ENCODE measurements at regions not wholly inside any gene's neighbourhood (a gene's known extent, or its start where the extent isn't known, plus 50 kb on each side); places are given as distances from the start of the nearest gene placed in this dataset.

DNA sequence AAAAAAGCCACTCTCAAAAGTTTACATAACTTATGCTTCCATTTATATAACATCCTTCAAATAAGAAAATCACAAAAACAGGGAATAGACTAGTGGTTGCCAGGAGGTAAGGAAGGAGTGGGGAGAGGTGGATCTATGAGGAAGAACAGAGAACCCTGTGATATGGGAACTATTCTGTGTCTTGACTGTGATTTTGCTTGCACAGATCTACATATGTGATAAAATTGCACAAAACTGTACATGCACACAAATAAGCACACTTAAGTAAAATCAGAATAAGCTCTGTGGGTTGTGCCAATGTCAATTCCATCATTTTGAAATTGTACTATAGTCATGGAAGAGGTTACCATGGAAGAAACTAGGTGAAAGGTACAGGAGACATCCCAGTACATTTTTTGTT is 121.6 kb upstream of the SGCG start:
- no peaks in the 10 kb centered on the region for H3K9me2 ChIP-seq (ENCODE audit: insufficient read depth)
- no peaks in the 10 kb centered on the region for H4K20me1 ChIP-seq (ENCODE audit: insufficient read depth)
- no peaks in the 10 kb centered on the region for H3K36me3 ChIP-seq (ENCODE audit: control insufficient read depth in 1 of 2, insufficient read depth in 2 of 2, low read length in 2 of 2)
- H3K4me3 ChIP-seq (replicated peaks in 1 of 2; ENCODE audit: low read depth in 1 of 2, low read length in 2 of 2), result no peak overlapping the region
- TF ChIP-seq ELF1 (IDR thresholded peaks at IDR 0.05; ENCODE audit: borderline replicate concordance, low read depth), result no peak
- TF ChIP-seq SRF (IDR thresholded peaks at IDR 0.05; ENCODE audit: low read depth), result no peak
- no peak for TF ChIP-seq SP1 (IDR thresholded peaks at IDR 0.05; ENCODE audit: low read depth)
- no peak overlapping the region for H3K27ac ChIP-seq (ENCODE audit: low read depth, low read length)
- POLR2A ChIA-PET, result no interaction called here
- H3K4me1 ChIP-seq (ENCODE audit: control insufficient read depth in 1 of 2, insufficient read depth in 2 of 2, low read length in 2 of 2), result no peaks in the 10 kb centered on the region
- H2AFZ ChIP-seq (ENCODE audit: low read depth, low read length, poor library complexity, severe bottlenecking), result no peak overlapping the region
- RAD21 ChIA-PET (ENCODE audit: low non-redundant PET in 1 of 2, low total read pairs in 2 of 2, uncharacterized antibody in 2 of 2, unreplicated experiment in 2 of 2), result no interaction called here
- no peaks in the 10 kb centered on the region for H3K27me3 ChIP-seq (ENCODE audit: insufficient read depth, low read length)
- no peak overlapping the region for H3K9ac ChIP-seq (ENCODE audit: low read length)
- H3K4me2 ChIP-seq (ENCODE audit: low read length), result no peak overlapping the region
- H3K9me3 ChIP-seq (ENCODE audit: control insufficient read depth in 1 of 2, insufficient read depth in 1 of 2, low read depth in 1 of 2, low read length in 2 of 2), result no peaks in the 10 kb centered on the region
- CTCF ChIA-PET, result no interaction called here
- H3K79me2 ChIP-seq (ENCODE audit: insufficient read depth, low read length), result no peaks in the 10 kb centered on the region
- intact Hi-C loops (cut with micrococcal nuclease), result no loop called here
- ATAC-seq (no peak), DNase-seq (ENCODE audit: low read depth, low spot score) (no peak)
- no TSS peak for BruUV-seq (replicated peaks)

DNA sequence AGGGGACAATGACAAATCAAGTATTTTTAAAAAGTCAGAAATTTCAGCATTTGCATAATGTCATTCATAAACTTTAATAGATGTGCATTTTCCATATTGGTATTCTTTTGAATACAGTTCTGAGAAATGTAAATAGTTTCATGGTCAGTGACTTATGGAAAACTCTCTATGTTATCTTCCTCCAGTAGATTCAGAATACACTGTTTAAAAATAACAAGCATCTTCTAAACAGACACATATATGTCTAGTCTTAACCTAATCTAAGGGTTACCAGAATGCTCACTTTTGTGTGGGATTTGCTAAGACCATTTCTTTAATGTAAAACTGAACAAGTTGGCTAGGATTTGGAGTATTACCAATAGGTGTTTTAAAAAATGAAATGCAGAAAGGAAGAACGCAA is 119.8 kb upstream of the SGCG start:
- no peak overlapping the region for H3K4me2 ChIP-seq (ENCODE audit: low read length)
- H3K4me1 ChIP-seq (ENCODE audit: control insufficient read depth in 1 of 2, insufficient read depth in 2 of 2, low read length in 2 of 2), result no peaks in the 10 kb centered on the region
- H2AFZ ChIP-seq (ENCODE audit: low read depth, low read length, poor library complexity, severe bottlenecking), result no peak overlapping the region
- no peaks in the 10 kb centered on the region for H4K20me1 ChIP-seq (ENCODE audit: insufficient read depth)
- ATAC-seq, result no peak
- no peaks in the 10 kb centered on the region for H3K27me3 ChIP-seq (ENCODE audit: insufficient read depth, low read length)
- ChIA-PET RAD21 (ENCODE audit: low non-redundant PET in 1 of 2, low total read pairs in 2 of 2, uncharacterized antibody in 2 of 2, unreplicated experiment in 2 of 2) (no interaction called here), CTCF (no interaction called here), POLR2A (no interaction called here)
- H3K9me3 ChIP-seq (ENCODE audit: control insufficient read depth in 1 of 2, insufficient read depth in 1 of 2, low read depth in 1 of 2, low read length in 2 of 2), result no peaks in the 10 kb centered on the region
- intact Hi-C loops (cut with micrococcal nuclease), result no loop called here
- BruUV-seq (replicated peaks), result no TSS peak
- H3K9ac ChIP-seq (ENCODE audit: low read length), result no peak overlapping the region
- no peaks in the 10 kb centered on the region for H3K79me2 ChIP-seq (ENCODE audit: insufficient read depth, low read length)
- no peak for TF ChIP-seq SP1 (IDR thresholded peaks at IDR 0.05; ENCODE audit: low read depth)
- TF ChIP-seq ELF1 (IDR thresholded peaks at IDR 0.05; ENCODE audit: borderline replicate concordance, low read depth), result no peak
- TF ChIP-seq FOSL1 (IDR thresholded peaks at IDR 0.05; ENCODE audit: low read depth), result no peak
- TF ChIP-seq EZH2 (IDR thresholded peaks at IDR 0.05), result no peak
- TF ChIP-seq, protein P1, sequence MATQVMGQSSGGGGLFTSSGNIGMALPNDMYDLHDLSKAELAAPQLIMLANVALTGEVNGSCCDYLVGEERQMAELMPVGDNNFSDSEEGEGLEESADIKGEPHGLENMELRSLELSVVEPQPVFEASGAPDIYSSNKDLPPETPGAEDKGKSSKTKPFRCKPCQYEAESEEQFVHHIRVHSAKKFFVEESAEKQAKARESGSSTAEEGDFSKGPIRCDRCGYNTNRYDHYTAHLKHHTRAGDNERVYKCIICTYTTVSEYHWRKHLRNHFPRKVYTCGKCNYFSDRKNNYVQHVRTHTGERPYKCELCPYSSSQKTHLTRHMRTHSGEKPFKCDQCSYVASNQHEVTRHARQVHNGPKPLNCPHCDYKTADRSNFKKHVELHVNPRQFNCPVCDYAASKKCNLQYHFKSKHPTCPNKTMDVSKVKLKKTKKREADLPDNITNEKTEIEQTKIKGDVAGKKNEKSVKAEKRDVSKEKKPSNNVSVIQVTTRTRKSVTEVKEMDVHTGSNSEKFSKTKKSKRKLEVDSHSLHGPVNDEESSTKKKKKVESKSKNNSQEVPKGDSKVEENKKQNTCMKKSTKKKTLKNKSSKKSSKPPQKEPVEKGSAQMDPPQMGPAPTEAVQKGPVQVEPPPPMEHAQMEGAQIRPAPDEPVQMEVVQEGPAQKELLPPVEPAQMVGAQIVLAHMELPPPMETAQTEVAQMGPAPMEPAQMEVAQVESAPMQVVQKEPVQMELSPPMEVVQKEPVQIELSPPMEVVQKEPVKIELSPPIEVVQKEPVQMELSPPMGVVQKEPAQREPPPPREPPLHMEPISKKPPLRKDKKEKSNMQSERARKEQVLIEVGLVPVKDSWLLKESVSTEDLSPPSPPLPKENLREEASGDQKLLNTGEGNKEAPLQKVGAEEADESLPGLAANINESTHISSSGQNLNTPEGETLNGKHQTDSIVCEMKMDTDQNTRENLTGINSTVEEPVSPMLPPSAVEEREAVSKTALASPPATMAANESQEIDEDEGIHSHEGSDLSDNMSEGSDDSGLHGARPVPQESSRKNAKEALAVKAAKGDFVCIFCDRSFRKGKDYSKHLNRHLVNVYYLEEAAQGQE (IDR thresholded peaks at IDR 0.05; ENCODE audit: low read depth), result no peak
- no peak for TF ChIP-seq JUND (IDR thresholded peaks at IDR 0.05)
- TF ChIP-seq POLR2AphosphoS5 (IDR thresholded peaks at IDR 0.05; ENCODE audit: low read depth, low read length), result no peak
- no peak for TF ChIP-seq ZNF274 (IDR thresholded peaks at IDR 0.05; ENCODE audit: low read depth, low read length)
- TF ChIP-seq TCF7L2 (IDR thresholded peaks at IDR 0.05; ENCODE audit: borderline replicate concordance, extremely low read depth, insufficient read depth, insufficient read length), result no peak
- TF ChIP-seq, protein P2, sequence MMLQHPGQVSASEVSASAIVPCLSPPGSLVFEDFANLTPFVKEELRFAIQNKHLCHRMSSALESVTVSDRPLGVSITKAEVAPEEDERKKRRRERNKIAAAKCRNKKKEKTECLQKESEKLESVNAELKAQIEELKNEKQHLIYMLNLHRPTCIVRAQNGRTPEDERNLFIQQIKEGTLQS (IDR thresholded peaks at IDR 0.05), result no peak
- TF ChIP-seq EGR1 (IDR thresholded peaks at IDR 0.05; ENCODE audit: low read depth), result no peak
- no peak for TF ChIP-seq ZFX (IDR thresholded peaks at IDR 0.05)
- no peak for TF ChIP-seq CEBPB (IDR thresholded peaks at IDR 0.05; ENCODE audit: low read depth)
- no peak for TF ChIP-seq POLR2A (IDR thresholded peaks at IDR 0.05; ENCODE audit: borderline replicate concordance, extremely low read depth, insufficient read depth, insufficient read length)
- TF ChIP-seq CBX3 (IDR thresholded peaks at IDR 0.05; ENCODE audit: low read depth), result no peak
- no peak for TF ChIP-seq SRF (IDR thresholded peaks at IDR 0.05; ENCODE audit: low read depth)
- no peak for TF ChIP-seq EZH2phosphoT487 (IDR thresholded peaks at IDR 0.05; ENCODE audit: borderline replicate concordance)
- H3K27ac ChIP-seq (ENCODE audit: low read depth, low read length), result no peak overlapping the region
- H3K9me2 ChIP-seq (ENCODE audit: insufficient read depth), result no peaks in the 10 kb centered on the region
- DNase-seq (ENCODE audit: low read depth, low spot score), result no peak
- H3K36me3 ChIP-seq (ENCODE audit: control insufficient read depth in 1 of 2, insufficient read depth in 2 of 2, low read length in 2 of 2), result no peaks in the 10 kb centered on the region
- H3K4me3 ChIP-seq (replicated peaks in 1 of 2; ENCODE audit: low read depth in 1 of 2, low read length in 2 of 2), result no peak overlapping the region

Measured in HCT116 (cell line).